Motor neuron (in vitro differentiated cells): ENCODE measurements at regions not wholly inside any gene's neighbourhood (a gene's known extent, or its start where the extent isn't known, plus 50 kb on each side); places are given as distances from the start of the nearest gene placed in this dataset.

Experiments used
- ATAC-seq, 8 experiments: fragments of 200-7000 bp; cut with Tn5 transposase; replicated peaks in 6 of 8; 2 replicates each; pipeline ENCODE4 v1.8.0; 2021; ENCODE audit warnings: mild to moderate bottlenecking in 8 of 8, moderate library complexity in 8 of 8
- H3K27ac ChIP-seq, 2 donors: fragments of 250-450 bp; sonication (Bioruptor Pico); 2 replicates each; pipeline ENCODE4 v1.9.0; 2021; ENCODE audit warnings: antibody characterized with exemption in 2 of 2, mild to moderate bottlenecking in 2 of 2, moderate library complexity in 1 of 2
- H3K4me1 ChIP-seq, 2 donors: fragments of 250-450 bp; sonication (Bioruptor Pico); replicated peaks in 1 of 2; 2 replicates each; pipeline ENCODE4 v1.6.1; 2021; ENCODE audit warnings: antibody characterized with exemption in 2 of 2, mild to moderate bottlenecking in 2 of 2, moderate library complexity in 1 of 2
- H3K4me3 ChIP-seq, 5 donors: fragments of 250-450 bp; sonication (Bioruptor Pico); 2 replicates each; pipeline ENCODE4 v1.9.0; 2021; ENCODE audit warnings: antibody characterized with exemption in 5 of 5, mild to moderate bottlenecking in 5 of 5, moderate library complexity in 4 of 5
- WGBS, 10 experiments: fragments of 450-650 bp; shearing (Covaris generic); methylation state at CpG; one replicate each; pipeline ENCODE4 v1.0.0; 2022; 5-methylcytosine and 5-hydroxymethylcytosine counted together
- in situ Hi-C, 9 experiments: fragments of 400-800 bp; cut with MboI; loops; one replicate each; pipeline ENCODE4 v1.15.0; 2021; ENCODE audit warnings: low sequenced_read_pairs in 9 of 9, low pct_unique_long_range_greater_than_20kb in 2 of 9; ENCODE audit not compliant: unreplicated experiment in 9 of 9

- peak in 1 of 8 experiments; percentile 34 for ATAC-seq
- in situ Hi-C loops: no loop called here
- Histone ChIP-seq H3K4me3 (no peak overlapping the region), H3K27ac (no peak overlapping the region), H3K4me1 (peaks cover 0 to 9% of the 10 kb centered on the region in 2 donors)
- 67 to 100% (median 82%) methylated on average over 1 of the region's 1 CpG; no CpG with 5 or more reads in 4 of the 10 experiments for WGBS, 10 experiments
Observed at GRCh38 chr12:13580206-13580605, 383.7 kb downstream of the EMP1 start.

GRCh38 chr12:13576935-13577500 lies 380.5 kb downstream of the EMP1 start:
- no peak overlapping the region for H3K4me3 ChIP-seq
- in situ Hi-C loops: no loop called here
- 40 to 100% (median 86%) methylated on average over 1 to 3 of the region's 3 CpGs; no CpG with 5 or more reads in 3 of the 10 experiments for WGBS, 10 experiments
- no peak for ATAC-seq
- peaks cover 0 to 6% of the 10 kb centered on the region in 2 donors for H3K4me1 ChIP-seq
- H3K27ac ChIP-seq: no peak overlapping the region

- in situ Hi-C loops: no loop called here
- peak in 2 of 8 experiments; percentile 44 to 66 for ATAC-seq
- WGBS, 10 experiments: 13 to 89% (median 55%) methylated on average over 1 to 3 of the region's 3 CpGs; no CpG with 5 or more reads in 1 of the 10 experiments
Observed at GRCh38 chr12:13573698-13574321, 377.3 kb downstream of the EMP1 start.

GRCh38 chr12:13571035-13571434 lies 374.5 kb downstream of the EMP1 start:
- ATAC-seq: no peak
- 43 to 100% (median 78%) methylated on average over 1 to 2 of the region's 2 CpGs; no CpG with 5 or more reads in 2 of the 10 experiments for WGBS, 10 experiments
- no peak overlapping the region for H3K4me3 ChIP-seq
- H3K27ac ChIP-seq: no peak overlapping the region
- peaks cover 0 to 9% of the 10 kb centered on the region in 2 donors for H3K4me1 ChIP-seq
- in situ Hi-C loops: no loop called here

More at GRCh38 chr12:13573698-13574321, 377.3 kb downstream of the EMP1 start:
- Histone ChIP-seq H3K4me1 (peaks cover 0 to 9% of the 10 kb centered on the region in 2 donors), H3K4me3 (no peak overlapping the region), H3K27ac (no peak overlapping the region)

- no peak for ATAC-seq
- WGBS, 10 experiments: 0 to 100% (median 40%) methylated on average over 1 of the region's 1 CpG; no CpG with 5 or more reads in 3 of the 10 experiments
- H3K4me3 ChIP-seq: no peak overlapping the region
- H3K27ac ChIP-seq: no peak overlapping the region
- in situ Hi-C loops: no loop called here
- H3K4me1 ChIP-seq: peaks cover 0 to 9% of the 10 kb centered on the region in 2 donors
Observed at GRCh38 chr12:13570005-13570694, 373.6 kb downstream of the EMP1 start.

- Histone ChIP-seq H3K27ac (no peak overlapping the region), H3K4me3 (no peak overlapping the region), H3K4me1 (peaks cover 0 to 5% of the 10 kb centered on the region in 2 donors)
- in situ Hi-C loops: no loop called here
- peak in 2 of 8 experiments; percentile 79 to 83 for ATAC-seq
Observed at GRCh38 chr12:13566292-13566691, 369.8 kb downstream of the EMP1 start.

GRCh38 chr12:13564266-13564810 lies 367.8 kb downstream of the EMP1 start:
- ATAC-seq: no peak
- in situ Hi-C loops: no loop called here
- 63 to 100% (median 91%) methylated on average over 4 to 12 of the region's 21 CpGs; no CpG with 5 or more reads in 3 of the 10 experiments for WGBS, 10 experiments
- H3K4me1 ChIP-seq: no peaks in the 10 kb centered on the region
- H3K27ac ChIP-seq: no peak overlapping the region
- no peak overlapping the region for H3K4me3 ChIP-seq

GRCh38 chr12:13563743-13564125 lies 367.2 kb downstream of the EMP1 start:
- H3K4me1 ChIP-seq: no peaks in the 10 kb centered on the region
- in situ Hi-C loops: no loop called here
- no peak overlapping the region for H3K4me3 ChIP-seq
- no peak overlapping the region for H3K27ac ChIP-seq
- 85 to 100% (median 94%) methylated on average over 1 to 13 of the region's 29 CpGs; no CpG with 5 or more reads in 4 of the 10 experiments for WGBS, 10 experiments
- ATAC-seq: no peak

- 58 to 98% (median 94%) methylated on average over 2 to 20 of the region's 53 CpGs; no CpG with 5 or more reads in 3 of the 10 experiments for WGBS, 10 experiments
- Histone ChIP-seq H3K4me3 (no peak overlapping the region), H3K27ac (no peak overlapping the region), H3K4me1 (no peaks in the 10 kb centered on the region)
- in situ Hi-C loops: no loop called here
- ATAC-seq: no peak
Observed at GRCh38 chr12:13562915-13563742, 366.6 kb downstream of the EMP1 start.

- WGBS, 10 experiments: 23 to 100% (median 88%) methylated on average over 1 to 4 of the region's 4 CpGs; no CpG with 5 or more reads in 3 of the 10 experiments
- in situ Hi-C loops: no loop called here
- Histone ChIP-seq H3K4me1 (no peaks in the 10 kb centered on the region), H3K27ac (no peak overlapping the region), H3K4me3 (no peak overlapping the region)
- ATAC-seq: no peak
Observed at GRCh38 chr12:13561923-13562322, 365.4 kb downstream of the EMP1 start.

- WGBS, 10 experiments: 43 to 100% (median 89%) methylated on average over 1 to 8 of the region's 8 CpGs; no CpG with 5 or more reads in 3 of the 10 experiments
- no peak overlapping the region for H3K27ac ChIP-seq
- in situ Hi-C loops: no loop called here
- ATAC-seq: no peak
- no peak overlapping the region for H3K4me3 ChIP-seq
- H3K4me1 ChIP-seq: no peaks in the 10 kb centered on the region
Observed at GRCh38 chr12:13559318-13559978, 362.9 kb downstream of the EMP1 start.

- H3K4me1 ChIP-seq: peaks cover 0 to 4% of the 10 kb centered on the region in 2 donors
- in situ Hi-C loops: no loop called here
- WGBS, 10 experiments: 0 to 76% (median 56%) methylated on average over 1 to 4 of the region's 4 CpGs; no CpG with 5 or more reads in 1 of the 10 experiments
Observed at GRCh38 chr12:13552830-13553229, 356.3 kb downstream of the EMP1 start.

More at GRCh38 chr12:13552830-13553229, 356.3 kb downstream of the EMP1 start:
- H3K4me3 ChIP-seq: no peak overlapping the region
- ATAC-seq: peak in 4 of 8 experiments; percentile 42 to 84 (median 58)
- no peak overlapping the region for H3K27ac ChIP-seq
